ENCODE measurements at regions not wholly inside any gene's neighbourhood (a gene's known extent, or its start where the extent isn't known, plus 50 kb on each side); places are given as distances from the start of the nearest gene placed in this dataset.
"Not testable (repeated sequence)": the region's sequence is repeated elsewhere in the genome, so short reads cannot be mapped to it uniquely, and the experiment has no call there.

GRCh38 chr2:194539425-194539824 is 1117.6 kb upstream of the SLC39A10 start:
- no peak for DNase-seq
- intact Hi-C loops (cut with DNase I): no loop called here

- intact Hi-C loops (cut with DNase I): no loop called here
- no peak for DNase-seq
Observed at GRCh38 chr2:194526121-194526520, 1130.9 kb upstream of the SLC39A10 start.

GRCh38 chr2:194514281-194514680 is 1142.7 kb upstream of the SLC39A10 start:
- no peak for DNase-seq
- intact Hi-C loops (cut with DNase I): no loop called here

- DNase-seq; intact Hi-C loops (cut with DNase I): not testable (repeated sequence)
Observed at GRCh38 chr2:194511070-194511469, 1146.0 kb upstream of the SLC39A10 start.

GRCh38 chr2:194504876-194505275 is 1152.2 kb upstream of the SLC39A10 start:
- DNase-seq; intact Hi-C loops (cut with DNase I): not testable (repeated sequence)

GRCh38 chr2:194495046-194495445 is 1162.0 kb upstream of the SLC39A10 start:
- DNase-seq: no peak
- intact Hi-C loops (cut with DNase I): no loop called here

GRCh38 chr2:194494401-194494800 is 1162.6 kb upstream of the SLC39A10 start:
- DNase-seq: no peak
- intact Hi-C loops (cut with DNase I): no loop called here

GRCh38 chr2:194491409-194492115 is 1165.5 kb upstream of the SLC39A10 start:
- no peak for DNase-seq
- intact Hi-C loops (cut with DNase I): no loop called here

- intact Hi-C loops (cut with DNase I): no loop called here
Observed at GRCh38 chr2:194486326-194486725, 1170.7 kb upstream of the SLC39A10 start.

GRCh38 chr2:194483041-194483440 is 1174.0 kb upstream of the SLC39A10 start:
- DNase-seq: no peak
- intact Hi-C loops (cut with DNase I): no loop called here

More at GRCh38 chr2:194486326-194486725, 1170.7 kb upstream of the SLC39A10 start:
- no peak for DNase-seq

GRCh38 chr2:194465641-194466040 is 1191.4 kb upstream of the SLC39A10 start:
- intact Hi-C loops (cut with DNase I): no loop called here
- DNase-seq: no peak

GRCh38 chr2:194464964-194465638 is 1191.9 kb upstream of the SLC39A10 start:
- intact Hi-C loops (cut with DNase I): no loop called here
- no peak for DNase-seq

- DNase-seq; intact Hi-C loops (cut with DNase I): not testable (repeated sequence)
Observed at GRCh38 chr2:194462883-194463282, 1194.1 kb upstream of the SLC39A10 start.

GRCh38 chr2:194455358-194455757 is 1201.7 kb upstream of the SLC39A10 start:
- no peak for DNase-seq
- intact Hi-C loops (cut with DNase I): no loop called here

- intact Hi-C loops (cut with DNase I): no loop called here
- DNase-seq: no peak
Observed at GRCh38 chr2:194452504-194452903, 1204.5 kb upstream of the SLC39A10 start.

- DNase-seq: no peak
- intact Hi-C loops (cut with DNase I): no loop called here
Observed at GRCh38 chr2:194445226-194445625, 1211.8 kb upstream of the SLC39A10 start.

- DNase-seq: no peak
- intact Hi-C loops (cut with DNase I): no loop called here
Observed at GRCh38 chr2:194443926-194444325, 1213.1 kb upstream of the SLC39A10 start.

GRCh38 chr2:194424683-194425209 is 1232.3 kb upstream of the SLC39A10 start:
- DNase-seq: no peak
- intact Hi-C loops (cut with DNase I): no loop called here

- intact Hi-C loops (cut with DNase I): no loop called here
Observed at GRCh38 chr2:194411221-194411620, 1245.8 kb upstream of the SLC39A10 start.

GRCh38 chr2:194395818-194396217 is 1261.2 kb upstream of the SLC39A10 start:
- DNase-seq: no peak
- intact Hi-C loops (cut with DNase I): no loop called here

More at GRCh38 chr2:194411221-194411620, 1245.8 kb upstream of the SLC39A10 start:
- no peak for DNase-seq

- DNase-seq: no peak
- intact Hi-C loops (cut with DNase I): no loop called here
Observed at GRCh38 chr2:194385376-194385775, 1271.7 kb upstream of the SLC39A10 start.

- no peak for DNase-seq
- intact Hi-C loops (cut with DNase I): no loop called here
Observed at GRCh38 chr2:194383401-194383800, 1273.6 kb upstream of the SLC39A10 start.
